Panc1 (cell line): ENCODE measurements at regions not wholly inside any gene's neighbourhood (a gene's known extent, or its start where the extent isn't known, plus 50 kb on each side); places are given as distances from the start of the nearest gene placed in this dataset.

ENCODE experiments used
- ATAC-seq: fragments of 200-7000 bp; cut with Tn5 transposase; 2 replicates; pipeline ENCODE4 v1.9.1; 2020; ENCODE audit warnings: mild to moderate bottlenecking, moderate library complexity
- BruUV-seq: library from RNA; stranded (reverse); fragments of 400-500 nt; replicated peaks from 2 replicates; lab custom pipeline; 2021; lab: Mats Ljungman, UMichigan
- CTCF ChIA-PET: fragments of 300-600 bp; sonication (Branson Sonifier 250); formaldehyde crosslinking; loops from one replicate; lab custom pipeline; 2022; ENCODE audit warnings: antibody characterized with exemption; lab: Charles Lee
- POLR2A ChIA-PET: fragments of 300-600 bp; sonication (Branson Sonifier 250); formaldehyde crosslinking; loops from one replicate; lab custom pipeline; 2022; ENCODE audit warnings: antibody characterized with exemption; lab: Charles Lee
- DNase-seq: peaks from one replicate; pipeline ENCODE4 v3.0.0-alpha.2; 2010; ENCODE audit warnings: low read depth, low spot score
- H3K27ac ChIP-seq: 2 replicates; pipeline ENCODE4 v1.5.1; 2011; ENCODE audit warnings: mild to moderate bottlenecking, low read length, inconsistent platforms
- H3K27me3 ChIP-seq: fragments of 200-500 bp; sonication (Bioruptor generic); 2 replicates; pipeline ENCODE4 v1.6.0; 2014; ENCODE audit warnings: low read length, inconsistent platforms; ENCODE audit not compliant: control insufficient read depth, insufficient read depth
- H3K36me3 ChIP-seq: fragments of 200-500 bp; sonication (Bioruptor generic); 2 replicates; pipeline ENCODE4 v1.5.1; 2014; ENCODE audit warnings: inconsistent platforms, mild to moderate bottlenecking, low read length, moderate library complexity; ENCODE audit not compliant: control insufficient read depth, insufficient read depth
- H3K4me1 ChIP-seq: 2 replicates; pipeline ENCODE4 v1.5.1; 2011; ENCODE audit warnings: inconsistent platforms, mild to moderate bottlenecking, low read length, moderate library complexity; ENCODE audit not compliant: control insufficient read depth, insufficient read depth
- H3K4me3 ChIP-seq, 2 experiments: 2 replicates each; pipeline ENCODE4 v1.5.1; 2011 to 2012; ENCODE audit warnings: low read depth in 2 of 2, low read length in 2 of 2, mild to moderate bottlenecking in 2 of 2, inconsistent platforms in 1 of 2, moderate library complexity in 1 of 2
- H3K9me3 ChIP-seq: fragments of 200-500 bp; sonication (Bioruptor generic); 2 replicates; pipeline ENCODE4 v1.5.1; 2014; ENCODE audit warnings: low read depth, mild to moderate bottlenecking, inconsistent platforms, low read length, moderate library complexity; ENCODE audit not compliant: control insufficient read depth, insufficient read depth
- POLR2AphosphoS5 ChIP-seq: IDR thresholded peaks from 2 replicates; pipeline ENCODE4 v1.6.1; 2012; ENCODE audit warnings: mild to moderate bottlenecking, low read depth, low read length, moderate library complexity
- SIN3A ChIP-seq: IDR thresholded peaks from 2 replicates; pipeline ENCODE4 v1.6.1; 2012; ENCODE audit warnings: low read depth, mild to moderate bottlenecking, low read length, moderate library complexity, borderline replicate concordance; ENCODE audit not compliant: insufficient read depth
- TCF7L2 ChIP-seq: IDR thresholded peaks from 2 replicates; pipeline ENCODE4 v1.6.1; 2011; ENCODE audit warnings: mild to moderate bottlenecking, low read depth, low read length, inconsistent platforms
- in situ Hi-C: cut with HindIII; loops from 2 replicates; pipeline ENCODE4 v1.10.0; 2016; ENCODE audit warnings: low sequenced_read_pairs, low pct_unique_long_range_greater_than_20kb
- intact Hi-C: fragments of 100-400 bp; cut with micrococcal nuclease; formaldehyde crosslinking; loops from one replicate; pipeline ENCODE4 v1.10.0; 2022; ENCODE audit not compliant: unreplicated experiment
- TF ChIP-seq, protein P1 (sequence below): fragments of 450-650 bp; IDR thresholded peaks from 2 replicates; pipeline ENCODE4 v1.5.1; 2017; ENCODE audit warnings: mild to moderate bottlenecking
- TF ChIP-seq, protein P2 (sequence below), 2 experiments: IDR thresholded peaks; 2 replicates each; pipeline ENCODE4 v1.6.1; 2011 to 2012; ENCODE audit warnings: low read depth in 2 of 2, control low read depth in 1 of 2, low read length in 1 of 2, mild to moderate bottlenecking in 1 of 2, moderate library complexity in 1 of 2; ENCODE audit not compliant: insufficient read depth in 1 of 2

DNA sequence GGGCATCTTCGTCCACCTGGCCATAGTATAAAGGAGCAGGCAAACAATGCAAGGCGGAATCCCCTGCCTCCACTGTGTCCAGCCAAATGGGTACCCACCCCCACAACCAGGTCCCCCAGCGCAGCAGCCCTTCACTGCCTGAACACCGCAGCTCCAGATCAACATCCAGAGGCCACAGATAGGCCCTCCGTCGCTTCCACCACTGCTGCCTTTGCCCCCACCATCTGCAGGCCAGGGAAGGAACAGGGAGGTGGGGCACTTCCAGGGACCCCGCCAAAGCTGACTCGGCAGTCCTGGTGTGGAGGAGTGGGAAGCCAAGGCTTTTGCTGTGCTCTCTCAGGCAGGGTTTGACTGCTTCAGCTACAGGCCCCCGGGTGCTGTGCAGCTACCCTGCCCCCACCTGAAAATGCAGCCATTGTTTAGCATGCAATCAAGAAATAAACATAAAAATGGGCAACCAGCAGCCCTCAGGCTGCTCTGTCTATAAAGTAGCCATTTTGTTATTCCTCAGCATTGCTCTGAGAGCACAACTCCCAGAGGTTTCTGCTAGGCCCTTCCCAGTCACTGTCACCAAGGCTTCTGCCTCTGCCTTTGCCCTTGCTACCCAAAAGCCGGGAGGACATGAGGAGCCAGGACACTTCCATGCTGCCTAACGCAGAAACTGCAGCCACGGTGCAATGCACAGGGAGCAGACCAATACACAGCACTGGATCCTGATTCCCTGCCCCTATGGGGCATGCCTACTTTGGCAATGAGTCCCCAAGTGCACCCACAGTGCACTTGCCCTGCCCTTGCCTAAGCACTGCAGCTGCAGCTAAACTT lies 733.2 kb upstream of the KLHL1 start (continued):
- TF ChIP-seq POLR2AphosphoS5: no peak

DNA sequence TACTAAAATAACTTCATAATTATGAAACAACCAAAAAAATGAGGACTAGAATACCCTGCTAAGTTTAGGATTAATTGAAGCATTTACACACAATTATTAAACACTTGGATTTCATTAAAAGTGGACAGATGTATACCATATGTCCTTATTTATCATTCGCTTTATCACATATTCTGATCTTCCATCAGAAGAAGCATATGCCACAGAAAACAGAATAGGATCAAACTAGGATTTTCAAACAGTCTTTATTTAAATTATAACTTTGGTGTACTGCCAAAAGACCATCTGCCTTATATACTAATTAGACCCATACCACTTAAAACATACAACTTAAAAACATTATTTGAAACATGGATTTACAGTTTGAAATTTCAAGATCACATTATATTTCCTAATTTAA lies 727.1 kb upstream of the KLHL1 start:
- H3K36me3 ChIP-seq: no peaks in the 10 kb centered on the region
- ChIA-PET CTCF (no interaction called here), POLR2A (no interaction called here)
- BruUV-seq: no TSS peak
- H3K27ac ChIP-seq: no peak overlapping the region
- H3K4me3 ChIP-seq: no peak overlapping the region
- no peak for ATAC-seq
- DNase-seq: no peak
- no peaks in the 10 kb centered on the region for H3K27me3 ChIP-seq
- no peaks in the 10 kb centered on the region for H3K9me3 ChIP-seq
- H3K4me1 ChIP-seq: no peaks in the 10 kb centered on the region
- TF ChIP-seq, protein P1, sequence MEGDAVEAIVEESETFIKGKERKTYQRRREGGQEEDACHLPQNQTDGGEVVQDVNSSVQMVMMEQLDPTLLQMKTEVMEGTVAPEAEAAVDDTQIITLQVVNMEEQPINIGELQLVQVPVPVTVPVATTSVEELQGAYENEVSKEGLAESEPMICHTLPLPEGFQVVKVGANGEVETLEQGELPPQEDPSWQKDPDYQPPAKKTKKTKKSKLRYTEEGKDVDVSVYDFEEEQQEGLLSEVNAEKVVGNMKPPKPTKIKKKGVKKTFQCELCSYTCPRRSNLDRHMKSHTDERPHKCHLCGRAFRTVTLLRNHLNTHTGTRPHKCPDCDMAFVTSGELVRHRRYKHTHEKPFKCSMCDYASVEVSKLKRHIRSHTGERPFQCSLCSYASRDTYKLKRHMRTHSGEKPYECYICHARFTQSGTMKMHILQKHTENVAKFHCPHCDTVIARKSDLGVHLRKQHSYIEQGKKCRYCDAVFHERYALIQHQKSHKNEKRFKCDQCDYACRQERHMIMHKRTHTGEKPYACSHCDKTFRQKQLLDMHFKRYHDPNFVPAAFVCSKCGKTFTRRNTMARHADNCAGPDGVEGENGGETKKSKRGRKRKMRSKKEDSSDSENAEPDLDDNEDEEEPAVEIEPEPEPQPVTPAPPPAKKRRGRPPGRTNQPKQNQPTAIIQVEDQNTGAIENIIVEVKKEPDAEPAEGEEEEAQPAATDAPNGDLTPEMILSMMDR: no peak
- TF ChIP-seq TCF7L2 (no peak), SIN3A (no peak), POLR2AphosphoS5 (no peak)
- TF ChIP-seq, protein P2, sequence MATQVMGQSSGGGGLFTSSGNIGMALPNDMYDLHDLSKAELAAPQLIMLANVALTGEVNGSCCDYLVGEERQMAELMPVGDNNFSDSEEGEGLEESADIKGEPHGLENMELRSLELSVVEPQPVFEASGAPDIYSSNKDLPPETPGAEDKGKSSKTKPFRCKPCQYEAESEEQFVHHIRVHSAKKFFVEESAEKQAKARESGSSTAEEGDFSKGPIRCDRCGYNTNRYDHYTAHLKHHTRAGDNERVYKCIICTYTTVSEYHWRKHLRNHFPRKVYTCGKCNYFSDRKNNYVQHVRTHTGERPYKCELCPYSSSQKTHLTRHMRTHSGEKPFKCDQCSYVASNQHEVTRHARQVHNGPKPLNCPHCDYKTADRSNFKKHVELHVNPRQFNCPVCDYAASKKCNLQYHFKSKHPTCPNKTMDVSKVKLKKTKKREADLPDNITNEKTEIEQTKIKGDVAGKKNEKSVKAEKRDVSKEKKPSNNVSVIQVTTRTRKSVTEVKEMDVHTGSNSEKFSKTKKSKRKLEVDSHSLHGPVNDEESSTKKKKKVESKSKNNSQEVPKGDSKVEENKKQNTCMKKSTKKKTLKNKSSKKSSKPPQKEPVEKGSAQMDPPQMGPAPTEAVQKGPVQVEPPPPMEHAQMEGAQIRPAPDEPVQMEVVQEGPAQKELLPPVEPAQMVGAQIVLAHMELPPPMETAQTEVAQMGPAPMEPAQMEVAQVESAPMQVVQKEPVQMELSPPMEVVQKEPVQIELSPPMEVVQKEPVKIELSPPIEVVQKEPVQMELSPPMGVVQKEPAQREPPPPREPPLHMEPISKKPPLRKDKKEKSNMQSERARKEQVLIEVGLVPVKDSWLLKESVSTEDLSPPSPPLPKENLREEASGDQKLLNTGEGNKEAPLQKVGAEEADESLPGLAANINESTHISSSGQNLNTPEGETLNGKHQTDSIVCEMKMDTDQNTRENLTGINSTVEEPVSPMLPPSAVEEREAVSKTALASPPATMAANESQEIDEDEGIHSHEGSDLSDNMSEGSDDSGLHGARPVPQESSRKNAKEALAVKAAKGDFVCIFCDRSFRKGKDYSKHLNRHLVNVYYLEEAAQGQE (IDR thresholded peaks at IDR 0.05; ENCODE audit: insufficient read depth in 1 of 2, low read depth in 2 of 2, low read length in 1 of 2): no peak
- intact Hi-C loops (no loop called here), in situ Hi-C loops (no loop called here)

DNA sequence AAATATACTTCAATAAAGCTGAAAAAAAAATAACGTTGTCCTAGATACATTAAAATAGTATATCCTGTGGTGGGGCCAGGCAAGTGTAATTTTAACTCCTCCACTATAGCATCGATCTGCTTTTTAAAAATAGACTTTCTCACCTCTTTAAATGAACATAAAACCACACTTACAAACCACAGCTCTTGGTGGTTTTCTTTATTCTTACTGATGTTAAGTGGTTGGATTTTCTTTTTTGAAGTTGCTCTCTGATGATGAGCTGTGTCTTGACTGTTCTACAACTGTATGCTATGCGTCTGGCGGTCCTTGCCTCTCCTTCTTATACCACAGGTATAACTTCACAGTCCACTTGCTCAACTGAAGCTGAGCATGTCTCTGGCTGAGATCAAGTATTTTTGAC lies 721.5 kb upstream of the KLHL1 start:
- Histone ChIP-seq H3K27me3 (no peaks in the 10 kb centered on the region), H3K27ac (no peak overlapping the region), H3K36me3 (no peaks in the 10 kb centered on the region), H3K4me1 (no peaks in the 10 kb centered on the region), H3K4me3 (no peak overlapping the region), H3K9me3 (no peaks in the 10 kb centered on the region)
- DNase-seq (no peak), ATAC-seq (no peak)
- no TSS peak for BruUV-seq
- TF ChIP-seq, protein P1: no peak
- TF ChIP-seq SIN3A (no peak), POLR2AphosphoS5 (no peak), TCF7L2 (no peak)
- TF ChIP-seq, protein P2 (IDR thresholded peaks at IDR 0.05; ENCODE audit: insufficient read depth in 1 of 2, low read depth in 2 of 2, low read length in 1 of 2): no peak
- in situ Hi-C loops (no loop called here), intact Hi-C loops (no loop called here)
- CTCF ChIA-PET: no interaction called here
- POLR2A ChIA-PET: no interaction called here
